Activated CD8-positive, alpha-beta memory T cell treated with anti-CD3 and anti-CD28 coated beads, Interleukin-2, amount 10 ng/mL, durations not matched to agents 7 days and 5 days (primary cell): ENCODE measurements at regions not wholly inside any gene's neighbourhood (a gene's known extent, or its start where the extent isn't known, plus 50 kb on each side); places are given as distances from the start of the nearest gene placed in this dataset.

Experiments used
- ATAC-seq: fragments of 150-1000 bp; cut with Tn5 transposase; one replicate; pipeline ENCODE4 v1.10.0; 2021; ENCODE audit warnings: moderate library complexity
- CTCF ChIA-PET: fragments of 350-600 bp; sonication (Branson Sonifier 250); formaldehyde crosslinking; loops from one replicate; lab custom pipeline; 2021; ENCODE audit warnings: antibody characterized with exemption; lab: Charles Lee
- DNase-seq: peaks from one replicate; pipeline ENCODE4 v3.0.0-alpha.2; 2020
- H3K27ac Mint-ChIP-seq: one replicate; pipeline ENCODE4 v1.8.0; 2021; ENCODE audit warnings: mild to moderate bottlenecking, mixed read lengths
- H3K27me3 Mint-ChIP-seq: one replicate; pipeline ENCODE4 v1.8.0; 2021; ENCODE audit warnings: mixed read lengths
- H3K36me3 Mint-ChIP-seq: one replicate; pipeline ENCODE4 v1.8.0; 2021; ENCODE audit warnings: mild to moderate bottlenecking, mixed read lengths
- H3K4me1 Mint-ChIP-seq: one replicate; pipeline ENCODE4 v1.8.0; 2021; ENCODE audit warnings: mixed read lengths
- H3K4me3 Mint-ChIP-seq: one replicate; pipeline ENCODE4 v1.8.0; 2021; ENCODE audit warnings: mild to moderate bottlenecking, moderate library complexity, mixed read lengths
- H3K9me3 Mint-ChIP-seq: one replicate; pipeline ENCODE4 v1.8.0; 2022; ENCODE audit warnings: low read depth, mixed read lengths

DNA sequence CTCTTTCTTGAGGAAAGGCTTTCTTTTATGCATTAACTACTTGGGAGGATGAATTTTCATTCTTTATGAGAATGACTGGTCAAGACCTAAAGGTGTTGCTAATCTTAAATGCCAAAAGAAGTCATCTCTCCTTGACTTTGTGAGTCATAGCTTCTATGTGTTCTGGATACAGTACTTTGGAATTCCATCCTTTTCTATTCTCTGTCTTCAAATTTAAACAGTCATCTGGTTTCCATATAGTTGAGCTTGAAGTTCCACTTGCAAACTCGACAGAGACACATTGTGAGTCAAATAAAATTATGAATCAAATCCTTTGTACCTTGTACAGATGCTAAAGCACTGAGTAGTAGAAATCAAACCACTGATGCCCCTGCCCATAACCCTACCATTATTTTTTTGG, 271.9 kb upstream of the PMFBP1 start:
- Mint-ChIP-seq H3K4me1 (no peaks in the 10 kb centered on the region), H3K9me3 (no peaks in the 10 kb centered on the region), H3K36me3 (no peaks in the 10 kb centered on the region), H3K27ac (no peak overlapping the region), H3K27me3 (no peaks in the 10 kb centered on the region), H3K4me3 (no peak overlapping the region)
- CTCF ChIA-PET: no interaction called here
- ATAC-seq (no peak), DNase-seq (no peak)

DNA sequence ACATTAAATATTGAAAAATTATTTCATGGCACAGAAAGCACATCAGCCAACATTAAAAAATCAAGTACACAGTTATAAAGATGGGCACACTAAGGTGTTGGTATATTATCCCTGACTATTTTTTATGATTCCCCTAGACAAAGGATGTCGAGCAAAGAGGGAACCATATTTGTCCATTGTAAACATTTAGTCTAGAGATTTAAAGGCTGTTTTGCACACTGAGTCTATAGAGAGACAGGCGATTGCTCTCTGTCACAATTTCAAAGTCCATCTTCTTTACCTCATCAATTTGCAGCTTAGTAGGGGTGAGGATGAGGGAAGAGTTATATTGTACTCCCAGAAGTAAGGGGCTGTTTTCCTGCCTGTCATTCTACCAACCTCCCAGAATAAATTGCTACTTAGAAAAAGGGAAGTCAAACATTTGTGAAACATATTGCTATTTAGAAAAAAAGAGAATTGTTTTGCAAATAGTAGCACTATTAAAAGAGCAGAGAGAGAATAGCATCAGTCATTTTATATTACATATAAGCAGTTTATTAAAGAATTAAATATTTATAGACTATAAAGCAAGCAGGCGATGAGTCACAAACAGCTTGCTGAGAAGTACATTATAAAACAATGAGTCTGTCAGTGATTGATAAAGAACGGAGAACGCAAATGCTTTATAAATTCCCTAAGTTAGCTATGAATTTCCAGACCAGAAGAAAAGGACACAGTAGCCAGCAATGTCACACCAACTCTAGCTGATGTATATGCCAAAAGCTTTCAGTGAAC, 270.6 kb upstream of the PMFBP1 start:
- CTCF ChIA-PET: no interaction called here
- no peak overlapping the region for H3K4me3 Mint-ChIP-seq
- no peak for ATAC-seq

DNA sequence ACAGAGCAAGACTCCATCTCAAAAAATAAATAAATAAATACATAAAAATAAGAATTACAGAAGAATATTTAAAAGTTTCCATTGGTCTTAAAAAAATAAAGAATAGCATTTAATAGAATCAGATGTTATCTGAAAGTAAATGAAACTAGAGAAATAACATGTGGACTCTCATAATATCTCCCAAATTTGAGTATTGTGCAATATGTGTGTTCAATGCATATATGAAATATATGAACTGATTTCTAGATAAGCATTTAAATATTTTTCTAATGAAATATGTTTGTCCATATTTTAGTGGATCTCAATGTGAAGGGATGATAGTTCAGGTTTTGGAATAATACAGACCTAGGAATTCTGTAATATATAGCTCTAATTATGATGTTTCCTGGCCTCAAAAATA, 265.9 kb upstream of the PMFBP1 start:
- H3K27me3 Mint-ChIP-seq: no peaks in the 10 kb centered on the region
- peaks cover 20% of the 10 kb centered on the region for H3K9me3 Mint-ChIP-seq
- DNase-seq (no peak), ATAC-seq (no peak)
- no peak overlapping the region for H3K4me3 Mint-ChIP-seq
- CTCF ChIA-PET: no interaction called here
- no peaks in the 10 kb centered on the region for H3K4me1 Mint-ChIP-seq
- no peak overlapping the region for H3K27ac Mint-ChIP-seq
- H3K36me3 Mint-ChIP-seq: peaks cover 6% of the 10 kb centered on the region

More for the DNA sequence above, 270.6 kb upstream of the PMFBP1 start:
- no peaks in the 10 kb centered on the region for H3K4me1 Mint-ChIP-seq
- no peak for DNase-seq
- H3K27ac Mint-ChIP-seq: no peak overlapping the region
- H3K27me3 Mint-ChIP-seq: no peaks in the 10 kb centered on the region
- H3K9me3 Mint-ChIP-seq: no peaks in the 10 kb centered on the region
- H3K36me3 Mint-ChIP-seq: no peaks in the 10 kb centered on the region

DNA sequence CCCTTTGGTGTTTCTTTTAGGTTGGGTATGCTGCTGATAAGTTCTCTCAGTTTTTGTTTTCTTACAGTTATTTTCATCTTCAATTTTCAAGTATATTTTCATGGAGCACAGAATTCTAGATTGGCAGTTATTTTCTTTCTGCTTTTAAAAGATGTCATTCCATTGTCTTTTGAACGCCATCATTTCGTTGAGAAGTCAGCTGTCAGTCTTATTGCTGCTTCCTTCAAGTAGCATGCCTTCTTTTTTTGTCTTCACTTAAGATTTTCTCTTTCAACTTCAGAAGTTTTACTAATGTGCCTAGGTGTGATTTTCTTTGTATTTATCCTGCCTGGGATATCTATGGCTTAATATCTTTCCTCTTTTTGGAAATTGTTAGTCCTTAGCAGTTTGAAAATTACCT, 262.2 kb upstream of the PMFBP1 start:
- no peak for ATAC-seq
- Mint-ChIP-seq H3K27me3 (no peaks in the 10 kb centered on the region), H3K36me3 (peaks cover 6% of the 10 kb centered on the region), H3K27ac (no peak overlapping the region), H3K4me3 (no peak overlapping the region), H3K4me1 (no peaks in the 10 kb centered on the region), H3K9me3 (peaks cover 20% of the 10 kb centered on the region)
- DNase-seq: no peak
- CTCF ChIA-PET: no interaction called here

DNA sequence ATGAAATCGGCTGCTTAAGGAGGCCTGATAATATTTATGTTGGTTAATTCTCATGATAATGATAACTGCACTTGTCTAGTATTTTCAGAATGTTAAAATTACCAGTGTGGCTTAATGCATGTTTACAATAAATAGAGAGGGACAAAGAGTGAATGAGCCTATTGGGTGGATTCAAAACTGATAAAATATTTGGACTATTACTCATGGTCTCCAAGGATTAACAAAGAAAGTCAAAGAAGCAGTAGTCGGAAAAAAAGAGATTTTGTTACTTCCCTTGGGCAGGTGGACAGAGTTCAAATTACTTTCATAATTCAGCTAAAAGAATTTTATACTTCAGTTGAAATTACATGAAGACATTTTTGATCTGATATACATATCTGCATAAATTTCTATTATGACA, 258.2 kb upstream of the PMFBP1 start:
- H3K9me3 Mint-ChIP-seq: peaks cover 12% of the 10 kb centered on the region
- H3K4me3 Mint-ChIP-seq: no peak overlapping the region
- H3K27me3 Mint-ChIP-seq: no peaks in the 10 kb centered on the region
- CTCF ChIA-PET: no interaction called here
- no peak for ATAC-seq
- no peak for DNase-seq
- H3K27ac Mint-ChIP-seq: no peak overlapping the region
- peaks cover 7% of the 10 kb centered on the region for H3K36me3 Mint-ChIP-seq
- no peaks in the 10 kb centered on the region for H3K4me1 Mint-ChIP-seq

DNA sequence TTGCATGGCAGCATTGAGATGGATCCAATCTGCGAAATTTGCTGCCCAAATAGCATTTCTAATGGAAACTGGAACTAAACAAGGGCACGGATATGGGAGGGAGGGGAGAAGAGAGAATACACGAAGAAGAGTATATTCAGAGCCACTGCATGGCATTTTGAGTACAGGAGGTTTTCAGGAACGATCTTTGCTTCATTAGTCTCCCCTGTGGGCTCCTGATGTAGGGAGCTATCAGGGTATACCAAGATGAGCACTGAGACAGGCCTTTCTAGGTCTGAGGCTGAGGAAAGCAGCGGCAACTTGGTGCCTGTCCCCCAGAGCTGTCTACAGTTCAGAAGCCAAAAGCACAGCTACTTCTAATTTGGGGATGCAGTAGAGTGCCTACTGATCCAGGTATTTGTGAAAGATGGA, 257.7 kb upstream of the PMFBP1 start:
- no peak overlapping the region for H3K4me3 Mint-ChIP-seq
- peaks cover 9% of the 10 kb centered on the region for H3K9me3 Mint-ChIP-seq
- no peak for DNase-seq
- CTCF ChIA-PET: no interaction called here
- H3K36me3 Mint-ChIP-seq: peaks cover 8% of the 10 kb centered on the region
- no peaks in the 10 kb centered on the region for H3K27me3 Mint-ChIP-seq
- no peak for ATAC-seq
- H3K27ac Mint-ChIP-seq: no peak overlapping the region
- H3K4me1 Mint-ChIP-seq: no peaks in the 10 kb centered on the region

DNA sequence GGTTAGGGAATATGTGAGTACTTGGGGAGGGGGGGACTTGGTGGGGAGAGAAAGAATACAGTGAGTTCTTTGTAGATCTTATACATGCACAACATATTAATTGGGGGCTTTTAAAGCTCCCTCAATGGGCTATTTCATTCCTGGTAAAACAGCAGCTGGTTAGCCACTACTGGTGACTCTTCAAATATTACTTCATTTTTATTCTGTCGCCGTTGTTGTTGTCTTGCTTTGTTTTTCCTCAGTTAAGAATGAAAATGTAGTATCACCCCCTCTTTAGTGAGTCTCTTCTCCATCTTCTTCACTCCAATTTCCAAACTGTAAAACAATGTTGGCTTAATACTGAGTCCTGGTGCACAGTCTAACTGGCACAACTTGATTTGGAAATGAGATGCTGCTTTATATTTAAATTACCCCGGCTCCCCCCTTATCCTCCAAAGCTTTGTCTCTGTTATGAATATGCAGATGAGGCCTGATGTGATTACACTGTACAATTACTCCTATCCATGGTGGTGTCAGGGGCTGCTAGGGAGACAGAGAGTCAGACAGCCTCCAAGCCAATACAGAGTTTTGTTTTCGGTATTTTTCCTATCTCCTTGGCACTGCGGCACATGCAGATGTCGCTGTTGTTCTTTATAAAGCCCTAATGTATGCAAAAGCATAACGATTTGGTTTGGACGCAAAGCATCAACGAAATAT, 256.9 kb upstream of the PMFBP1 start:
- Mint-ChIP-seq H3K27ac (no peak overlapping the region), H3K27me3 (no peaks in the 10 kb centered on the region), H3K9me3 (peaks cover 2% of the 10 kb centered on the region), H3K4me3 (no peak overlapping the region), H3K36me3 (peaks cover 7% of the 10 kb centered on the region), H3K4me1 (no peaks in the 10 kb centered on the region)
- ATAC-seq: no peak
- no peak for DNase-seq
- CTCF ChIA-PET: no interaction called here

DNA sequence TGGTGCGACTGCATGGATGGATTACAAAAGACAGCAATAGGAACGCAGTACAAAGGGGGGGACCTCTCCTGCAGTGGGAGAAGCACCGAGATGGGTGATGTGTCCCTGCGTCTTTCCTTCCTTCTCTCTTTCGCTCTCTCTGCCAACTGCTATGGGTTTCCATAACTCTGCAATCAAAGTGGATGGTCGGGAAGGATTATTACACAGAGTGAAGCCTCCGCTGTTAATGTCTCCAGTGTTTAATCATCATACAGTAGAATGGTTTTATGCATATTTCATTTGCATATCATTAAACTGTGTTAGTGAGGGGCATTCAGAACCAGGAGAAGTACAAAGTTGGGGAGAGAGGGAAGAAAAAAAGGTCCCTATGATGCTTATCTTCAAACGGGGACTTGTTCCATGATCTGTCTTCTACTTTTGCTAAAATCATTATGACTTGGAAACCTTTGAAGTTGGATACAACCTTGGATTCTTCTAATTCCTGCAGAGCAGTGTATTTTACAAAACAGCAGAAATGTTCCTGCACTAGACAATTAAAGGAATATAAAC, 255.9 kb upstream of the PMFBP1 start:
- H3K27me3 Mint-ChIP-seq: no peaks in the 10 kb centered on the region
- H3K9me3 Mint-ChIP-seq: peaks cover 2% of the 10 kb centered on the region
- CTCF ChIA-PET: no interaction called here
- ATAC-seq (no peak), DNase-seq (no peak)
- H3K36me3 Mint-ChIP-seq: peaks cover 7% of the 10 kb centered on the region
- H3K27ac Mint-ChIP-seq: no peak overlapping the region
- no peaks in the 10 kb centered on the region for H3K4me1 Mint-ChIP-seq
- no peak overlapping the region for H3K4me3 Mint-ChIP-seq

DNA sequence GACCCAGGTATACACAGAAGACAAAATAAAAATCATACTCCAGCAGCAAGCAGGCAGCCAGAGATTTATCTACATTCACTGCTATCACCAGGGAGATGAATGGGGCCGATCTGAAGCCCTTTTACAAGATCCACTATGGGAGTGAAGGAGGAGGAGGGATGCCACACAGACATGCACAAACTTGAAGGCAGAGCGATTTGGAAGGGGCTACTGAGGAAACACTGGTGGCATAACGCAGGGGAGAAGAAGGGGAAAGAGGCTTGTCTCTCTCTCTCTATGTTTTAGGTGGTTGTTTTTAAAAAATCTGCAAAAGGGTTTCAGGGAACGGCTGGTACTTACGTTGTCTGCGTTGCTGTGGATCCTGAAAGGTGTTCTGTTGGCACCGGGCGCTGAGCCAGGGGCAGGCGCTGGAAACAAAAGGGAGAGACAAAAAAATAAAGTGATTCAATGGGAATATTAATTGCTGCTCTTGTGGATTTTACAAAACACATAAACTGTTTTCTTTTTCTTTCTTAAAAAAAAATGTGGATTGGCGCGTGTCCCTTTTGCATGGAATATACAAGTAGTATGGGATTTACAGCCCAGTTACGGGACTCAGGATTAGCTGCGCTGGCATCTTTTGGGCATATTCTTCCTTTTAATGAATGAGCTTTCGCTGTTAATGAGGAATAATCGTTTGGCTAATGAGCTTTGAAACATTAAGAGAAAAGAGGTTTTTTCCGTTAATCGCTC, 255.3 kb upstream of the PMFBP1 start:
- DNase-seq: no peak
- H3K9me3 Mint-ChIP-seq: peaks cover 3% of the 10 kb centered on the region
- no peak overlapping the region for H3K4me3 Mint-ChIP-seq
- H3K4me1 Mint-ChIP-seq: no peaks in the 10 kb centered on the region
- H3K36me3 Mint-ChIP-seq: peaks cover 8% of the 10 kb centered on the region
- no peak overlapping the region for H3K27ac Mint-ChIP-seq
- CTCF ChIA-PET: no interaction called here
- no peak for ATAC-seq
- H3K27me3 Mint-ChIP-seq: no peaks in the 10 kb centered on the region

DNA sequence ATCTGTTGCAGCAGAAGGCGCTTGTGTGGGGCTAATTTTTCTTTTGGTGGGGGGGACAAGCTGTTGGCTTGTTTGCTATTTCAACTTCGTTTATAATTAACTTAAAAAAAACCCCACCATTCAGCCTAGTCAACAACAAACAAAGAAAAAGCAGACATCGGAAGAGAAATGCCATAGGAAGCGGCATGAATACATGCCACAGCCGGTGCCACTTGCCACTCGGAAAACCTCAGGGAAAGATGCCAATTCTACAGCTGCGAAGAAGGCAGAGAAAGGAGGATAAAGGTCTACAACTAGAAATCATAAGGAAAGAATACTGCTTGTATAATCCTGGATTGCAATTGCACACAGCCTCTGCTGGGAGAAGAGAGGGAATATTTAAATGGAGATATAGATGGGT, 254.4 kb upstream of the PMFBP1 start:
- Mint-ChIP-seq H3K9me3 (peaks cover 3% of the 10 kb centered on the region), H3K4me1 (no peaks in the 10 kb centered on the region), H3K27ac (no peak overlapping the region), H3K27me3 (no peaks in the 10 kb centered on the region), H3K4me3 (no peak overlapping the region), H3K36me3 (peaks cover 8% of the 10 kb centered on the region)
- no peak for DNase-seq
- CTCF ChIA-PET: no interaction called here
- no peak for ATAC-seq

DNA sequence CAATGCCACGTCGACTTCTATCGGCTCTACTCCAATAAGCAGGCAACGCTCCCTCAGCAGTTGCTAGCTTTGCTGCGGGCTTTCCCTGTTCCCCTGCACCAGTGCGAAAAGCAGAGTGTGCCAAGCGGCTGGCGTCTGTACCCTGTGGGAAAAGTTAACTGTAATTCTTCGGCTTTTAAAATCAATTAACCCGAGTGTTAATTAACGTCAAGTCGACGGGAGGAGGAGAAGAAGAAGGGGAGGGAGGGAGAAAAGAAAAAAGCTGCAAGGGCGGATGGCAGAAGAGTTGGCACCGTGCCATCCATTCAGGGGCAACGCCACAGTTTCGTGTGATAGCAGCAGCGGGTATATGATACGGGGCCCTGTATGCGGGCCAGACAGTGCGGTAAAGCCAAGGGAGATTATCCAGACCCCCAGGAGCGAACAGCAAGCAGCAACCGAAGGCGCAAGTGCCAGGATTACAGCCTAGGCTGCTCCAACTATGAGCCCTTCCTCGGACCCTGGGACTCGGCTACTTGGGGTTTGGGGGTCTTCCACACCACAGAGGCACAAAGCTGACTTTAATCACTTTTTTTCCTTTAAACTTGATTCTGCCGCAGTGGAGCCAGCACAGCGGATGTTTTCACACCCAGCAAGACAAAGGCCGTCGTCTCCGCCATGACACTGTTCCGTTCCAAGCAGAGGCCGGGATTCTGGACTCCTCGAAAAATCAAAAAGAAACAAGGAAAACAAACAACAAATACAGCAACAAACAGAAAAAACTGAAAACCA, 253.8 kb upstream of the PMFBP1 start:
- DNase-seq (no peak), ATAC-seq (no peak)
- H3K4me1 Mint-ChIP-seq: no peaks in the 10 kb centered on the region
- H3K27me3 Mint-ChIP-seq: no peaks in the 10 kb centered on the region
- no peak overlapping the region for H3K27ac Mint-ChIP-seq
- no peak overlapping the region for H3K4me3 Mint-ChIP-seq
- H3K36me3 Mint-ChIP-seq: peaks cover 10% of the 10 kb centered on the region
- CTCF ChIA-PET: interaction anchor here (0.6 kb wide), 1 partner anchor 293 kb away, joined by 3 read pairs; no protein-coding TSS in a partner anchor
- H3K9me3 Mint-ChIP-seq: peaks cover 6% of the 10 kb centered on the region

DNA sequence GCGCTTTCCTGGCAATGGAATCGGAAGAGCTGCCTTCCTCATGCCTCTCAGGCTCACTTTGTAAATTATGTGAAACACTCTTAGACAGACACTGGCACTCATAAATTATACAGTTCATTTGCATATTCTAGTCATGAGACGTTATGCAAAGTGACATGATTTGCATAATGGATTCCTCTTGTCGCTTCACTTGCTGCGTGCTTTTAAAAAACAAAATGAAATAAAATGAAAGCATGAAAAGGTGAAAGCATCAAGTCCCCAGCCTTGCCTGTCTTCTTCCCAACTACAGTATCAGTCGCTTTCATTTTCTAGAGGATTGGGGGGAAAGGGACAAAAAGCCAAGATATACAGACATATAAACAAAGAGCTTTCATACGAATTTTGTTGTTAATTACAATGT, 252.8 kb upstream of the PMFBP1 start:
- Mint-ChIP-seq H3K36me3 (peaks cover 10% of the 10 kb centered on the region), H3K4me1 (no peaks in the 10 kb centered on the region), H3K27ac (no peak overlapping the region), H3K4me3 (no peak overlapping the region), H3K9me3 (peaks cover 6% of the 10 kb centered on the region), H3K27me3 (no peaks in the 10 kb centered on the region)
- ATAC-seq (no peak), DNase-seq (no peak)
- CTCF ChIA-PET: interaction anchor here (0.6 kb wide), 1 partner anchor 294 kb away, joined by 3 read pairs; no protein-coding TSS in a partner anchor

DNA sequence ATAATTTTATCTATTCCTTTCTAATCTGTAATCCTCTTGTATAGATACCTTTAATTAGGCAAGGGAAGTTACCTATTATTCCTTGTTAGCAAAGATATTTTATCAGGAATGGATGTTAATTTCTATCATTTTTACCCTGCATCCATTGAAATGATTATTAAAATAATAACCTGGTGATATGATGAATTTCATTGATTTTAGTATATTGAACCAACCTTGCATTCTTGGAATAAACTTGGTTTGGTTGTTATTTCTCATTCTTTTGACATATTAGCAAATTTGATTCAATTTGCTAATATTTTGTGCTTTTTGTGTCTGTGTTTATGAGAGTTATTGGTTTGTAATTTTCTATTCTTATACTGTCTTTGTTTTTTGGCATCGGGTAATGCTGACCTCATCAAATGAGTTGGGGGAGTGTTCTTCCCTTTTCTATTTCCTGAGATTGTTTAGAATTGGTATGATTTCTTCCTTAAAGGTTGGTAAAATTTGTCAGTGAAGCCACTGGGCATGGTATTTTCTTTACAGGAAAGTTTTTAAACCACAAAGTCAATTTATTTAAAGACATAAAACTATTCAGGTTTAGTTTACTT, 250.4 kb upstream of the PMFBP1 start:
- Mint-ChIP-seq H3K4me1 (no peaks in the 10 kb centered on the region), H3K9me3 (peaks cover 6% of the 10 kb centered on the region), H3K27me3 (no peaks in the 10 kb centered on the region), H3K4me3 (no peak overlapping the region), H3K27ac (no peak overlapping the region), H3K36me3 (peaks cover 10% of the 10 kb centered on the region)
- CTCF ChIA-PET: no interaction called here
- ATAC-seq (no peak), DNase-seq (no peak)
